ENCODE measurements at regions not wholly inside any gene's neighbourhood (a gene's known extent, or its start where the extent isn't known, plus 50 kb on each side); places are given as distances from the start of the nearest gene placed in this dataset.

DNA sequence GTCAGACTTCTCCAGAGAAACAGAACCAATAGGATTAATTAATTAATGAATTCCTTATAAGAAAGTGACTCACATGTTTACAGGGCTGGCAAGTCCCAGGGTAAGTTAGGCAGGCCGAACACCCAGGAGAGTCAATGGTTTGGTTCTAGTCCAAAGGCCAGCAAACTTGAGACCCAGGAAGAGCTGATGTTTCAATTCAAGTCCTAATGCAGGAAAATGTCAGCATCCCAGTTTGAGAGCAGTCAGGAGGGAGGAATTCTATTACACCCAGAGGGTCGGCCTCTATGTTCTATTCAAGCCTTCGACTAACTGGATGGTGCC lies 466.0 kb downstream of the INSC start:
- no peak for DNase-seq (ENCODE audit: low read depth)

DNA sequence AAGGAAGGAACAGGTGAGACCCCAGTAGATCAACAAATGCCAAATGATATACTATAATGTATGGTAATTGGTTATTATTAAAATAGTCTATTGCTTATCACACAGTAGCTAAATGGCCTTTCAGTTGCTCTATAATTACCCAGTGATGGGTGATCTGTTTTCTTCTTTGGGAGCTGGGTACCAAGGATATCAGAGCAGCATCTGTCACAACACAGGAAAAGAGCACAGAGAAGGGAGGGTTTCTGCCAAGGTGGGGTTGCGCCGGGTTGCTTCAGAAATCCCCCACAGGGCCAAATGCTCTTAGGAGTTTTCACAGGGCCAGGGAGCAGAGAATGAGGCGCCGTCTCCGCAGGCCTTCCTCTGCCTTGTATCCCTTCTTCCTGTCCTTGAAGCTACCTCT lies 469.4 kb downstream of the INSC start:
- no peak for DNase-seq (ENCODE audit: low read depth)

DNA sequence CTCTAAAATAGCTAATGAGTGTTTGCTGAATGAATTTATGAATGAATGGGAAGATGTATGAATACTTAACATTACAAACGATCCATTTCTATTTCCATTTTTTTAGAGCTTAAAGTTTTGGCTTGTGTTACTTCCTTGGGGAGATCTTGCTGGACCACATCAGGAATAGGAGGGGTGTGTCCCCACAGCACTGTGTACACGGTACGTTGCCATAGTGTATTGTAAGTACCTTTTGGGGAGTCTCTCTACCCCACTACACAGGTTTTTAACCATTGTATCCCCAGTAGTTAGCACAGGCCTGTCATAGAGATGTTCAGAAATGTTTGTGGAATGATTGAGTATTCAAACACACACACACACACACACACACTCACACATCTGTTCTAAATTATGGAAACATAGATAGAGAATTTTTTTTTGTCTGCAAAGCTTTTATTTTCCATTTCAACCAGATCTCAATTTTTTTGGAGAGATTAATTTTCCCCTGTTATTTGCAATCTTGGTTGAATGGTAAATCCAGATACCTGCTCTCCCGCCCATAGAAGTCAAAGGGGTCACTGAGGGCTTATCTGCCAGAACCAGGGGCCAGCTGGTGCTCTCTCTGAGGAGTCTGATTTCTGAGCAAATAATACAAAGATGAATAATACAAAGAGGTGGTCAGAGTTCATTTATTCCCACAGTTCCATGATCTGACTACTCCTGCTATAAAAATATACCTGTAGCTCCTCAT lies 471.0 kb downstream of the INSC start:
- no peak for DNase-seq (ENCODE audit: low read depth)

DNA sequence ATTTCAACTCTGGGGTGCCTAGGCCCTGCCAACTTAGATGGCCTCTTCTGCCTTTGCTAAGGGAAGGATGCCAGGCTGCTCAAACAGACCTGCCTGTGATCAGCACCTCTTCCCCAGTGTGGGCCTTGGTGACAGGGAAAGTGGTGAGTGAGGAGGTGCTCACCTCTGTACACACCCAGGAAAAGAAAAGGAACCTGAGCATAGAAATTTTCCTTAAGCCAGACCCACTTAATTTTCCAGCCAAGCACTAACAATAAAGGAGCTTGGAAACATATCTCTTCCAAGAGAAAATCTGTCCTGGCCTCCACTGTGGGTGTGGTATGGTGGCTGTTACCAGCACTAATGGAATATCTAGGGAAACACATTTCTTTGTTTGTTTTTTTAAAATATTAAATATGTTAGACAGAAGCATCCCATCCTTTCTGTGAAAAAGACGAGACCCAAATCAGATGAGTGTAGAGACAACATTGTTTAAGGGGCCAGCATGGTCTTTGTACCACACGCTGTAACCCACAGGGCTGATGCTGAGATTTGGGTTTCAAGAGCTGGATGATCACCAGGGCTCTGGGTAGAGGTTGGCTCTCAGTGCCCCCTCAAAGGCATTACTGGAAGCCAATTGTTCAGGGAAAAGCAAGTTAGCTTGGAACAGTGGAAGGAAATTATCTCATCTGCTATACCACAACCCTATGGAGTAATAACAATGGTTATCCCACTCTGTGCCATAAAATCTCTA lies 472.2 kb downstream of the INSC start:
- DNase-seq (ENCODE audit: low read depth): no peak

DNA sequence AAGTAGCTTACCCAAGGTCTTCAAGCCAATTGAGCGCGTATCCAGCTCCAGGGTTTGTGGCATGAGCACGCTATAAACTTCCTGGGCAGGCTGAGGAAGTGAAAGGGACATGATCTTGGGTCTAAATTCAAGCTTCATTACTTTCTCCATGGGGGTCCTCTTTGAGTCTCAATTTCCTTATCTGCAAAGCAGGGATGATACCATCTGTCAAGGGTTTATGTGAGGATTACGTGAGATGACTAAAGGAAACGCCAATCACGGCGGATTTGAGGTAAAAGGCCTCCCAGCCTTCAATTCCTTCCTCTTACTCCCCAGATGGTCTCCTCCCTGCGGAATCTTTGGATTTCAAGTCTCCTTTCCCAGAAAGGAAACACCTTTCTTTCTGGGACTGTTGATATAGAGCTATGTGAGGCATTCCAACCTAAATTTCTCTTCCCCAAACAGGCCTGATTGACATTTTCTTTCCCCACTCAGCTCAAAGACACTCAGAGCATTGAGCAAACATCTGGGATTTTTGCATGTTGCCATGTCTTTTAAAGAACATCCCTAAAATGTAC lies 474.4 kb downstream of the INSC start:
- DNase-seq (ENCODE audit: low read depth): no peak

DNA sequence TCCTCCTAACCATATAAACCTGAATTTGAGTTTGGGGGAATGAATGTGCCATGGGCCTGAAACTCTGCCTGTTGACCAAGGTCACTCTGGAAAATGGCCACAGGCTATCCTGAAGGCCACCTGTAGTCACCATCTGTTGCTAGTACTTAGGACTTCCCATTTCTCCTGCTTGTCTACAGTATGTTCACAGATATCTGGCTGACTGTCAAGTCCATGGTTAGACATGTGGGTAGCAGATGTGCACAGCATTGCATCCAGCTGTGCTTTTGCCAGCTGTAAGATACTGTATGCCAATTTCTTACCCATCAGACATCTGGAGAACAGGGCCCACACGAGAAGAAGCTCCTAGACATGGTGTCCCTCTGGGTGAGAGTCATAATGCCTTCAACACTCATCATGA lies 475.4 kb downstream of the INSC start:
- DNase-seq (ENCODE audit: low read depth): peak; percentile 41

DNA sequence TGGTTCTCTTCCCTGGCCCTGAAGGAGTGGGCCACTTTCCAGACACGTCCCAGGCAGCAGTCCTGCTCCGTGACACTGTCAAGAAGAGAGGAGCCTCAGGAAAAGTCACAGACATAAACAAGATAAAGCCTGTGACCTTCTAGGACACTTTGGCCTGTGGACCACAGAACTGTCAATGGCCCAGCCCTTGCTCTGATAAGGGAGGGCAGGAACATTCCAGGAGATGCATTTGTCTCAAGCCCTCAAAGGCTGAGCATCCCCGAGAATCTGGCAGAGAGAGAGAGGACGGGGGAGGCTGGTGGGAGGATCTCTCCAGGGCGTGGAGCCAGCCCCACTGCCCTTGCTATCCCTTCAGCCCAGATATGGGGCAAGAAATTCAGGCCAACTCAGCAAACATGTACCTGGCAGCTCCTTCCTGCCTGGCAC lies 476.4 kb downstream of the INSC start:
- no peak for DNase-seq (ENCODE audit: low read depth)

DNA sequence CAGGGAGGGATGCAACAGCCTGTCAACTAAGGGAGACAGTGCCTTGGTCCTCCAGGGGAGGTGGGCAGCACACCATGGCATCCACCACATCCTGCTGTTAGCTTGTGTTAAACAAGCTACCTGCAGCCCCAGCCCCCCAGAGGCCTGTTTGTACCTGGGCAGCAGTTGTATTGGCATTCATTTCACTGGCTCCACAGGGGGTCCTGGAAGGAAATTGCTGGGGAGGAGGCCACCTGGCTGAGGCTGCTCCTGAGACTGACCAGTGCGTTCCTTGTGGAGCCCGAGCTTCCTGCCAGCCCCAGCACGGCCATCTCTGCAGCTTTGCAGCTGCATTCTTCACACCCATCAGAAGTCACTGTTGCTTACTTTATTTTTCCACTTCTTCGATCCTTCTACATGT lies 479.9 kb downstream of the INSC start:
- no peak for DNase-seq (ENCODE audit: low read depth)

DNA sequence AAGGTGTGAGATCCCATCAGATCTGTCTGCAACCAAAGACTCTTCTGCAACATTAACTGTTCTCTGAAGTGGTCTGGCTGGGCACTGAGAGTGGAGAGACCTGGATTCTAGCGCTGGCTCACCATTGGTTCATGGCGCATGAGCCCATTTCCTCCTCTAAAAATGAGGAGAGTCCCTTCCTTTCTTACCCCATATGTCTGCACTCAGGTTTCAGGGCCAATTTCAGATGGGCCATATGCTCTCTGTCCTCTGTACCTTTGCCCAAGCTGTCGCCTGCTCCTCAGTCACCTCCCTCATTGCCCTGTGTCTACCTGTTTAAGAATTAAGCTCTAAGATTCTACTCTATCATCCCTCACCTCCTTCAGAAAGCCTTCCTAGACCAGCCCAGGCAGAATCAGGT lies 484.7 kb downstream of the INSC start:
- DNase-seq (ENCODE audit: low read depth): no peak

DNA sequence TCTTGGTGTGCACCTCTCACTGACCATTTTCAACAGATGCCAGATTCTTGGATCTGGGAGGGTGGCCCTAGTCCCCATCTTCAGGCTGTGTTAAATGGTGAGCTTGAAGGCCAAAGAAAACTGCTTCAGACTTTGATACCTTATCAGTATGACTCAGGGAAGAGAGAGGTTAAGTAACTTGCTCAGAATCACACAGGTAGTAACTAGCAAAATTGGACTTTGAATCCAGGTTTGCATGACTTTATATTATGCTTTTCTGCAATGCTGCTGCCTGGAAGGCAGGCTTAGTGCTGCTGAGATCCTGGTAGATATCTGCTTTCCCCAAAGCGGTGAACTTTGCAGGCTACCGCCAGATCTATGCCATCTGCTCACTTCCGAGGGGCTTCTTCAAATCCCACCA lies 487.3 kb downstream of the INSC start:
- no peak for DNase-seq (ENCODE audit: low read depth)

DNA sequence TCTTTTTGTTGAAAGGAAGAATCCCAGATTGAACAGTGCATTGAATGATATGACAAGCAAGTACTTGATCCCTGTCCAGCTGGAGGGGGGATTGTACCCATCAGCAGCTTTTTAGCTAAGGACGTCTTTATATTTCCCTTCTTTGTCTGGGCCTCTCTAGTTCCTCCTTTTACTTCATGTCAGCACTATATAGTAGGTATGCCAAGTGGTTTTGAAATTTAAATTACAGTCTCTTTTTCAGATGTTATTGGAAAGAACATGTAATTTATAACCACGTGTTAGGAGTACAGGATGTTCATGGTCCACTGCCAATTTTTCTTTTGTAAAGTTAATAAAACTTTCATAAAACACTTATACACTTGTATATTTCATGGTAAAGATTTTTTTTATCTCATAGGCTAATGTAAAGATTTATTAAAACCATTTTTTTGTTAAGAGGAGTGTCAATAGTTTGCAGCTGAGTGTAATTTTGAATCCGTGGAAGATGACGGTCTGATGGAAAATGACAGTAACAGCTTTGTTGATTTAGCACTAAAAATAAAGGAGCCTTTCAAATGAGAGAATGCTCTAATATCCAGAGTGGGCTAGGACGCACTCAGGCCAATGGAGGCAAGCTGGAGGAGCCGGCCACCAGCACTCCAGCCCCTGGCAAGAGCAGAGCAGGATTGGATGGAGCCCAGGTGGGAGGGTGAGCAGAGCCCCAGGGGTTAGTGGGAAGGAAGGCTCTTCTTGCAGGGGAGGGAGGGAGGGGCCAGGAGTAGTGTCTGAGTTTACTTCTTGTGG lies 488.3 kb downstream of the INSC start:
- no peak for DNase-seq (ENCODE audit: low read depth)

DNA sequence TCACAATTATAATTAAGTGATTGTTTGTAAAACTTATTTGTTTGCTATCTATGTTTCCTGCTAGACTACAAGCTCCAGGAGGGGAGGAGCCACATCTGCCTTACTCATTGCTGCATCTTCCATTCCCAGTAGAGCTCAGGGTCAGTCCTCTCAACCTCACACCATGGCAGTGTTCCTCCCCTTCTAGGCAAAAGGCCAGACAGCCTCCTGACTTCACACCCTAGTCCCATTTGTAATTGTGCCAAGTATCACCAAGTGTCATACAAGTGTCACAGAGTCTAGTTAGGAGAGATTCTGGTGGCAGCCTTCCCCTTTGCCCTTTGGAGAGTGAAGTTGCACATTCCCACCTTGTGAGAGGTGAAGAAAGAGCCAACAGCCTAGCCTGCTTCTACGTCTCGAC lies 490.4 kb downstream of the INSC start:
- DNase-seq (ENCODE audit: low read depth): no peak

DNA sequence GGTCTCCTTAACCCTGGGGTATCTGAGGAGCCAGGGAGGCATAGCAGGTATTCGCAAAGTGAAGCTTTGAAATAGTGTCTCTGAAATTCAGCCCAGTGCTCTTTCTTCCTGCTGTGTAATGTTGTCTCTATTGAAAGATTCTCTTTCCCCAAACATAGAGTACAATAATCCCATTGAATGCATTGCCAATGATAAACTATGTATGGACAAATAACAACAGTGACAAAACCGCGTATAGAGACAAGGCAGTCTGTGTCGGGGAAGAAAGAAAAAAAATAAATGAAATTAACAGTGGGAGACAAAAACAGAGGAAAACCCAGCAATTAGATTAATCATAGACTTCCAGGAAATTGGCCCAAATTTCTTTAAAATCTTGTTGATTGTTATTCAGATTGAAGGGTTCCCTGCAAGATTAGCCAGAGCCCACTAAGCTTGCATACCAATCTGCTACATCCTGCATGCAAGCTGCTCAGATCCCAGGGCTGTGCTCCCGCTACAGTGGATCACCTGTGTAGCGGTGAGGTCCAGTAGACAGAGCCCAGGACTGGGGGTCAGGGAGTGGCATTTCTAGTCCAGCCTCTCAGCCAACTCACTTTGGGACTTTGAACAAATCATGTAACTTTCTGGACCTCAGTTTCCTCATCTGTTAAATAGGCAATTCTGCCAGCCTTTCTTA lies 492.8 kb downstream of the INSC start:
- no peak for DNase-seq (ENCODE audit: low read depth)

DNA sequence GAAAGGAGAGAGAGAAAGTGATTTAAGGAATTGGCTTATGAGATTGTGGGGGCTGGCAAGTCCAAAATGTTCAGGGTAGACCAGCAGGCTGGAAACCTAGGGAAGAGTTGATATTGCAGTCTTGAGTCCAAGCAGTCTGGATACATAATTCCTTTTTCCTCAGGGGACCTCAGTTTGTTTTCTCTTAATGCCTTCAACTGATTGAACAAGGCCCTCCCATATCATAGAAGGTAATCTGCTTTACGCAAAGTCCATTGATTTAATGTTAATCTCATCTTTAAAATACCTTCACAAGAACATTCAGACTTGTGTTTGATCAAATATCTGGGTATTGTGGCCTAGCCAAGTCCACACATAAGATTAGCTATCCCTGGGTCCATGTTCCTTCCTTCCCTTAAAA lies 494.7 kb downstream of the INSC start:
- no peak for DNase-seq (ENCODE audit: low read depth)

DNA sequence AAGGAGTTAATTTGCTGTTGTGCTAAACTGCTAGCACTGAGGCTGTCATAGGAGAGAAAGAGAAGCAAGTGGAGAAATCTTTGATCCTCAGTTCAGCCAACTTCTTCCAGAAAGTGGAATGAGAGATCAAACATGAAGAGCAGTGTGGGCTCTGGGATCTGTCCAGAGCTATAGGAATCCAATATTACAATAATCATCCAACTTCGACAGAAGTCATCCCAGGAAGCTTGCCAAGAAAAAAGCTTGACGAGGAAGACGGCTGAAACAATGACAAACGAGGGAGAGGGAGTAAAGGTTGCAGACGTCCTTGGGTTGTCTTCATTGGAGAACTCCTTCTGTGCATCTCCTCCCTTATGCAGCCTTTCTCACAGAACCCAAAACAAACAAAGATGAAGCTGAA lies 496.2 kb downstream of the INSC start:
- DNase-seq (ENCODE audit: low read depth): no peak

DNA sequence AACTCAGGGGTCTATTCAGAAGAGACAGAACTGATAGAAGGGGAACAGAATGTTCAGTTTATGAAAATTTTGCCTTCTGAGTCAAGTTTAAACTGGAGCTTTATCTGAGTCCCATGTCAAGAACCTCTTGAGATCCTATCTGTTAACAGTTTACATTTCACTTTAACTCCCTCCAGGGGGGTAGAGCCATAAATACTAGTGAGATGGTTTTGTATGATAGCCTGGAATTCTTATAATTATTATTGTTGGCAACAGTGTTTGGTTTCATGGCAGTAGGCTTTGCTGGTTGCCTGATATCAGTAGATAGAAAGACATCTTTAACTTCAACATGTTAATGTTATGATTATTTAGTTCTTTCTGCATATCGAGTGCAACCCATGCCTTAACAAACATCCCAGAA lies 498.5 kb downstream of the INSC start:
- DNase-seq (ENCODE audit: low read depth): no peak

DNA sequence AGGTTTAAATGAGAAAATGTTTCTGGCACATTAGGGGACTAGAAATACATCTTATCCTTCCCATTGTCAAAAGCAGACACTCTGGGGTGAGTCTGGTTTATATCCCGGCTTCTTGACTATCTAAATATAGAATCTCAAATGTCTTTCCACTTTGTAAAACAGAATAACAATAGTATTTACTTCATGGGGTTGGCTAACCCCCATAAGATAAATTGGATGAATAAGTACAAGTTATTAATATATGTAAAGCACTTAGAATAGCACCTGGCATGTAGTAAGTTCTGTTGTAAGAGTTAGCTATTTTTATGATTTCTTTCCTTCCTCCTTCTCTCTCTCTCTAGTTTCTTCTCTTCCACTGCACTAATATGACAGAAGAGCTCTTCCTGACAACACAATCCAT lies 499.1 kb downstream of the INSC start:
- no peak for DNase-seq (ENCODE audit: low read depth)

DNA sequence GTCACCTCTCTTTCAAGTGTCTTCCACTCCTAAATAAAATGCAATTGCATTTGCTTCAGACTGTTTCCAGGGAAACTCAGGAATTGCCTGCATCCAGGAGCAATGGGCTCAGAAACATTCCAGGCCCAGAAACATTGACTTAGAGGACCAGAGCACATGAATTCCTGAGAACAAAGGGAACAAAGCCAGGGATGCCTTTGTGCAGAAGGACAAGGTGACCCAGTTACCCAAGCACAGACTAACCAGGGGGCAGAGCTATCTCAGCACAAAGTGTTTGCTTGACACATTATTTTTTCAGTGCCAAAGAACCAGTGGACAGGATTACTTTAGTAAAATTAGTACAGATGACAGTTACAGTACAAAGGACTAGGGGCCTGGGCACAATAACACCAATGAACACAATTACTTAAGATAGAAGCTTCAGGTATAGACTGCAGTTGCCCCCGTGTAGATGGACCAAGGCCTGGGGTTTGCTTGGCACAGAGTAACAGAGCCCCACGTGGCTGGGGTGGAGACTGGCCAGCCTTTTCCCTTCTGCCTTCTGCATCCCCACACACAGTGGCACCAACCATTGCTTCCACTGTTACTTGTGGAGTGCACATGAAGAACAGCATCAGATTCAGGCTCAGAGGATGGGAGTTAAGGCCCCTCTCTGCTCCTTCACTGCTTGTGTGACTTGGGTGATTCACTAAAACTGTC lies 500.8 kb downstream of the INSC start:
- no peak for DNase-seq (ENCODE audit: low read depth)

DNA sequence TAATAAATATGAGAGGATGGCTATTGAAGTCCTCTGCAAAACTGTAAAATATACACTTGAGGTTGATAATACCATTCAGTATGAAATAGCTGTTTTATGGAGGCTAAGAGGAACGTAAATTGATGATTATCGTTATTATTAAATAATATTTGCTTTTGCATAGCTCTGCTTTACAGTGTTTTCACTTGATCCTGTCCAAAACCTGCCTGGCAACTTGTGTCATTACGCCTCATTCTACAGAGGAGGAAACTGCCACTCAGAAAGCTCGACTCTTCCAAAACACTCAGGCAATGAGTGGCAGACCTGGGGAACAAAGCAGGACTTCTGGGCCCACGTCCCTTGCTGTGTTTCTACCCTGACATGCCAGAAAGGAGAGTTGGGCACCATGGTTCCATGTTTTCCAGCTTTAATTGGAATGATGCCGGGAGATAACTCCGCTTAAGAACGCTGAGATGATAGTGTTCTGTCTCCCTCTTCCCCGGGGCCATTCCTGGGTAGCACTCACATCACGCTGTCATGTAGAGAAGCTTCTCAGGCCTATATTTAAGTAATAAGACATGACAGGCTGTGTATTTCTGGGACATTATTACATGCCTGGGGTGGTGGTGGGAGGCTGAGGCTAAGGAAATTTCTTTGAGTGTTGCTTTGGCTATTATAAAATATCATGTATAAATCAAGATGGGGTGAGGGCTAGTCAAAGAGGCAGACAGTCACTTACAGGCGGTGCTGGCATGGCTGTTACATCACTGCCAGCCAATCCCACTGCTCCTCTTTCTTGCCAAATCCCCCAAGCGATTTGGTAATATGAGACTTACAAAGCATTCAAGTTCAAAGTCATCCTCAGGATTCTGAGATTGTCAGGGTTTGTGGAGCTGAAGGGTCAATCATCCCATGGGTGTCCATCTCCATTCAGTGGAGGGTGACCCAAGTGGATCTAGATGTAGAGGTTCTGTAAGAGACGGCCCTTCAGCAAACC lies 501.7 kb downstream of the INSC start:
- DNase-seq (ENCODE audit: low read depth): no peak

DNA sequence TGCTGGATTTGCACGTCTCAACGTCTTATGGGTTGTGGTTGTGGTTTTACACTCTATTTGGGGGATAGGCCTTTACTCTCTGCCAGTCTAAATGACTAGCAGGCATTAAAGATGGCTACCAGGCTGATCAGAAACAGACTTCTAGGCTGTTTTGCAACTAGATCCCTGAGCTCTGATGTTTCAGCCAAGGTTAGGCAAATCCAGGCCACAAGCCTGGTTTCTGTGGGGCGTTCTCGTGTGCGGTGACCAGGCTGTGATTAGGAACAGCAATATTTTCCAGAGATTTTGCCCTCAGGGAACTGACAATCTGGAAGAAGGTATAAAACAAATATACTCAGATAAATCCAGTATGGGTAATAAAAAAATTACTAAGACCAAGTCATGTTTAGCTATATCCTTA lies 502.4 kb downstream of the INSC start:
- DNase-seq (ENCODE audit: low read depth): peak; percentile 33
